B cell (primary cell): ENCODE measurements at regions not wholly inside any gene's neighbourhood (a gene's known extent, or its start where the extent isn't known, plus 50 kb on each side); places are given as distances from the start of the nearest gene placed in this dataset.

Experiments used
- EZH2 ChIP-seq: IDR thresholded peaks from 2 replicates; pipeline ENCODE4 v1.6.1; 2012; ENCODE audit warnings: borderline replicate concordance, low read depth, mild to moderate bottlenecking, moderate library complexity, low read length; ENCODE audit not compliant: insufficient read depth, poor library complexity, severe bottlenecking
- TF ChIP-seq, protein P1 (sequence below): fragments of 200-600 bp; IDR thresholded peaks from one replicate; pipeline ENCODE4 v1.8.0; 2022; ENCODE audit warnings: antibody characterized with exemption, mild to moderate bottlenecking

DNA sequence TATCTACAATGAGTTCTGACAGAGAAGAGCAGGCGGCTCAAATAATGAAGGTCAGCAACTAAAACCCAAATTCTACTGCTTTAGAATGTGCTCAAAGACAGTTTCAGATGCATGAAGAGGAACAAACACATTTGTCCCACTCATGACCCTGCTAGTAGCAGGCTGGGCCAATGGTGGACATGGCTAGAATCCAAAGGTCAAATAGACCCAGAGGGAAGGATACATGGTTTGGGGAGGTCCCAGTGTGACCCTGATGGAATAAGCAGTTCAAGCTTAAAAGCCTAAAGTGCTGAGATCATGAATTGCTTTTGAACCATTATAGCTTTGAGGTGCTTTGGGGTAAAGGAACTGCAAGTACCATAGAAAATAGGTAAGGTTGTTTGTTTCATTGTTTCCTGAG, 450.7 kb downstream of the MID1IP1 start:
- TF ChIP-seq EZH2: no peak
- TF ChIP-seq, protein P1, sequence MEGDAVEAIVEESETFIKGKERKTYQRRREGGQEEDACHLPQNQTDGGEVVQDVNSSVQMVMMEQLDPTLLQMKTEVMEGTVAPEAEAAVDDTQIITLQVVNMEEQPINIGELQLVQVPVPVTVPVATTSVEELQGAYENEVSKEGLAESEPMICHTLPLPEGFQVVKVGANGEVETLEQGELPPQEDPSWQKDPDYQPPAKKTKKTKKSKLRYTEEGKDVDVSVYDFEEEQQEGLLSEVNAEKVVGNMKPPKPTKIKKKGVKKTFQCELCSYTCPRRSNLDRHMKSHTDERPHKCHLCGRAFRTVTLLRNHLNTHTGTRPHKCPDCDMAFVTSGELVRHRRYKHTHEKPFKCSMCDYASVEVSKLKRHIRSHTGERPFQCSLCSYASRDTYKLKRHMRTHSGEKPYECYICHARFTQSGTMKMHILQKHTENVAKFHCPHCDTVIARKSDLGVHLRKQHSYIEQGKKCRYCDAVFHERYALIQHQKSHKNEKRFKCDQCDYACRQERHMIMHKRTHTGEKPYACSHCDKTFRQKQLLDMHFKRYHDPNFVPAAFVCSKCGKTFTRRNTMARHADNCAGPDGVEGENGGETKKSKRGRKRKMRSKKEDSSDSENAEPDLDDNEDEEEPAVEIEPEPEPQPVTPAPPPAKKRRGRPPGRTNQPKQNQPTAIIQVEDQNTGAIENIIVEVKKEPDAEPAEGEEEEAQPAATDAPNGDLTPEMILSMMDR: no peak
